SU-DHL-6 (cell line): ENCODE measurements at regions not wholly inside any gene's neighbourhood (a gene's known extent, or its start where the extent isn't known, plus 50 kb on each side); places are given as distances from the start of the nearest gene placed in this dataset.

Experiments
- H2AFZ ChIP-seq: fragments of 200-600 bp; sonication (generic); 2 replicates; pipeline ENCODE4 v1.6.1; 2014; ENCODE audit warnings: low read depth, mild to moderate bottlenecking, moderate library complexity, mixed read lengths, antibody characterized with exemption, low read length; ENCODE audit not compliant: severe bottlenecking
- H3F3A ChIP-seq: fragments of 200-600 bp; shearing (Covaris generic); 2 replicates; pipeline ENCODE4 v1.6.0; 2016; ENCODE audit warnings: antibody characterized with exemption, mild to moderate bottlenecking; ENCODE audit not compliant: insufficient read depth
- H3K27ac ChIP-seq: fragments of 200-600 bp; sonication (generic); 2 replicates; pipeline ENCODE4 v1.5.1; 2016; ENCODE audit warnings: low read depth, mild to moderate bottlenecking, low read length, moderate library complexity, mixed read lengths
- H3K27me3 ChIP-seq: fragments of 200-600 bp; sonication (generic), shearing (Covaris generic); 2 replicates; pipeline ENCODE4 v1.6.0; 2014; ENCODE audit warnings: mild to moderate bottlenecking, low read length
- H3K36me3 ChIP-seq: fragments of 200-600 bp; sonication (generic); 2 replicates; pipeline ENCODE4 v1.6.1; 2014; ENCODE audit warnings: mild to moderate bottlenecking, low read length, mixed read lengths
- H3K4me2 ChIP-seq: fragments of 300-600, 200-600 bp; shearing (Covaris generic), sonication (generic); 2 replicates; pipeline ENCODE4 v1.6.0; 2014; ENCODE audit warnings: low read length, low read depth, mild to moderate bottlenecking; ENCODE audit not compliant: poor library complexity, severe bottlenecking
- H3K4me3 ChIP-seq: fragments of 200-600 bp; sonication (generic); 2 replicates; pipeline ENCODE4 v1.5.1; 2014; ENCODE audit warnings: antibody characterized with exemption, low read length, mild to moderate bottlenecking, mixed read lengths; ENCODE audit not compliant: insufficient read depth, poor library complexity, severe bottlenecking
- H3K79me2 ChIP-seq: fragments of 200-600 bp; sonication (generic); 2 replicates; pipeline ENCODE4 v1.6.1; 2014; ENCODE audit warnings: mild to moderate bottlenecking, low read length, moderate library complexity; ENCODE audit not compliant: insufficient read depth
- H3K9ac ChIP-seq: fragments of 200-600 bp; sonication (generic); 2 replicates; pipeline ENCODE4 v1.7.0; 2014; ENCODE audit warnings: mild to moderate bottlenecking, low read length
- H3K9me2 ChIP-seq: fragments of 200-600 bp; sonication (generic); replicated peaks from 2 replicates; pipeline ENCODE4 v1.6.1; 2014; ENCODE audit warnings: low read length; ENCODE audit not compliant: insufficient read depth
- H3K9me3 ChIP-seq: fragments of 200-600 bp; sonication (generic); 2 replicates; pipeline ENCODE4 v1.6.1; 2014; ENCODE audit warnings: low read length, mixed read lengths; ENCODE audit not compliant: insufficient read depth
- H4K20me1 ChIP-seq: fragments of 200-600 bp; sonication (generic); 2 replicates; pipeline ENCODE4 v1.6.1; 2014; ENCODE audit warnings: low read depth, mild to moderate bottlenecking, antibody characterized with exemption, low read length, moderate library complexity, mixed read lengths
- CTCF ChIP-seq: fragments of 200-600 bp; sonication (generic); IDR thresholded peaks from one replicate; pipeline ENCODE4 v1.5.1; 2017; ENCODE audit warnings: antibody characterized with exemption, mild to moderate bottlenecking, low read length, moderate library complexity; ENCODE audit not compliant: insufficient read depth, poor library complexity, severe bottlenecking
- EZH2phosphoT487 ChIP-seq: fragments of 200-600 bp; sonication (generic), shearing (Covaris generic); conservative IDR thresholded peaks from 2 replicates; pipeline ENCODE4 v1.6.1; 2018; ENCODE audit warnings: mild to moderate bottlenecking, antibody characterized with exemption, low read length, moderate library complexity, mixed read lengths

GRCh38 chr11:45042560-45042959 lies 91.9 kb upstream of the TP53I11 start:
- no peak overlapping the region for H3K4me2 ChIP-seq
- H3K4me3 ChIP-seq, result no peak overlapping the region
- H2AFZ ChIP-seq, result no peak overlapping the region
- no peaks in the 10 kb centered on the region for H3K9me3 ChIP-seq
- H3K27ac ChIP-seq, result no peak overlapping the region
- H3K27me3 ChIP-seq, result no peaks in the 10 kb centered on the region
- no peaks in the 10 kb centered on the region for H3K79me2 ChIP-seq
- TF ChIP-seq EZH2phosphoT487 (no peak), CTCF (no peak)
- H3K9ac ChIP-seq, result no peak overlapping the region
- H3K36me3 ChIP-seq, result no peaks in the 10 kb centered on the region
- no peaks in the 10 kb centered on the region for H3F3A ChIP-seq
- H3K9me2 ChIP-seq, result no peaks in the 10 kb centered on the region
- no peaks in the 10 kb centered on the region for H4K20me1 ChIP-seq

GRCh38 chr11:45043755-45044475 lies 93.2 kb upstream of the TP53I11 start:
- Histone ChIP-seq H3K27ac (no peak overlapping the region), H3K4me2 (no peak overlapping the region), H3K27me3 (no peaks in the 10 kb centered on the region), H3K9me3 (no peaks in the 10 kb centered on the region), H3F3A (no peaks in the 10 kb centered on the region), H3K9me2 (no peaks in the 10 kb centered on the region), H4K20me1 (no peaks in the 10 kb centered on the region), H2AFZ (no peak overlapping the region), H3K4me3 (no peak overlapping the region), H3K36me3 (no peaks in the 10 kb centered on the region), H3K9ac (no peak overlapping the region), H3K79me2 (no peaks in the 10 kb centered on the region)
- TF ChIP-seq EZH2phosphoT487 (no peak), CTCF (no peak)

- no peaks in the 10 kb centered on the region for H4K20me1 ChIP-seq
- H3K4me3 ChIP-seq, result no peak overlapping the region
- H3K27ac ChIP-seq, result no peak overlapping the region
- H3K4me2 ChIP-seq, result no peak overlapping the region
- no peak overlapping the region for H3K9ac ChIP-seq
- no peaks in the 10 kb centered on the region for H3K9me2 ChIP-seq
- no peak overlapping the region for H2AFZ ChIP-seq
- no peaks in the 10 kb centered on the region for H3K27me3 ChIP-seq
- H3K9me3 ChIP-seq, result no peaks in the 10 kb centered on the region
- TF ChIP-seq CTCF (no peak), EZH2phosphoT487 (no peak)
- H3K79me2 ChIP-seq, result no peaks in the 10 kb centered on the region
- no peaks in the 10 kb centered on the region for H3F3A ChIP-seq
- H3K36me3 ChIP-seq, result no peaks in the 10 kb centered on the region
These were observed 95.2 kb upstream of the TP53I11 start for GRCh38 chr11:45045683-45046471.
